ENCODE measurements at regions not wholly inside any gene's neighbourhood (a gene's known extent, or its start where the extent isn't known, plus 50 kb on each side); places are given as distances from the start of the nearest gene placed in this dataset. TPM values are rescaled to one million over a fixed set of nuclear protein-coding genes. Genes with fewer than 3 reads are reported as not detected.
"Not testable (repeated sequence)": the region's sequence is repeated elsewhere in the genome, so short reads cannot be mapped to it uniquely, and the experiment has no call there.

- no peak for DNase-seq
Observed at GRCh38 chr21:27043377-27043776, 76.5 kb upstream of the ADAMTS5 start.

- DNase-seq: no peak
Observed at GRCh38 chr21:27040738-27041469, 74.0 kb upstream of the ADAMTS5 start.

- DNase-seq: no peak
Observed at GRCh38 chr21:27036736-27037301, 69.9 kb upstream of the ADAMTS5 start.

- DNase-seq: no peak
Observed at GRCh38 chr21:27035791-27036190, 68.9 kb upstream of the ADAMTS5 start.

GRCh38 chr21:27034796-27035195, 67.9 kb upstream of the ADAMTS5 start:
- DNase-seq: no peak

GRCh38 chr21:27033471-27033870, 66.6 kb upstream of the ADAMTS5 start:
- no peak for DNase-seq

GRCh38 chr21:27026501-27026900, 59.6 kb upstream of the ADAMTS5 start:
- DNase-seq: no peak

GRCh38 chr21:27025708-27026107, 58.8 kb upstream of the ADAMTS5 start:
- DNase-seq: not testable (repeated sequence)

- DNase-seq: no peak
Observed at GRCh38 chr21:27024971-27025370, 58.1 kb upstream of the ADAMTS5 start.

GRCh38 chr21:27024301-27024700, 57.4 kb upstream of the ADAMTS5 start:
- DNase-seq: no peak

- no peak for DNase-seq
Observed at GRCh38 chr21:27023186-27023585, 56.3 kb upstream of the ADAMTS5 start.

- DNase-seq: no peak
Observed at GRCh38 chr21:27021801-27022200, 54.9 kb upstream of the ADAMTS5 start.

- no peak for DNase-seq
Observed at GRCh38 chr21:27021046-27021445, 54.2 kb upstream of the ADAMTS5 start.

GRCh38 chr21:27017246-27017645, 50.4 kb upstream of the ADAMTS5 start:
- DNase-seq: no peak

Small RNA genes lying in the stretch of these regions (small RNA-seq; reads per million reads assigned to genes)
- gene NCSTNP1 (not detected), gene RF00026 (not detected)

Measured in occipital lobe (tissue), 2 donors.